B cell (primary cell): ENCODE measurements at regions not wholly inside any gene's neighbourhood (a gene's known extent, or its start where the extent isn't known, plus 50 kb on each side); places are given as distances from the start of the nearest gene placed in this dataset.

ENCODE experiments used
- ATAC-seq: fragments of 200-7000 bp; cut with Tn5 transposase; one replicate; pipeline ENCODE4 v1.10.0; 2021; ENCODE audit warnings: low read depth, mild to moderate bottlenecking, moderate number of reproducible peaks, moderate library complexity
- CTCF ChIA-PET: fragments of 350-600 bp; sonication (Branson Sonifier 250); formaldehyde crosslinking; loops from one replicate; lab custom pipeline; 2021; ENCODE audit warnings: antibody characterized with exemption, inconsistent platforms; lab: Charles Lee
- POLR2A ChIA-PET: fragments of 350-600 bp; sonication (Branson Sonifier 250); formaldehyde crosslinking; loops from one replicate; lab custom pipeline; 2021; ENCODE audit warnings: antibody characterized with exemption; lab: Charles Lee
- DNase-seq: peaks from one replicate; pipeline ENCODE4 v3.0.0; 2013
- H2AFZ ChIP-seq: 2 replicates; pipeline ENCODE4 v1.6.1; 2012; ENCODE audit warnings: mild to moderate bottlenecking, low read depth, low read length; ENCODE audit not compliant: insufficient read depth, poor library complexity, severe bottlenecking
- H3K27ac ChIP-seq, 2 donors: 1 replicate in 1 of 2; 2 replicates in 1 of 2; pipeline ENCODE4 v1.5.1; 2012 to 2013; ENCODE audit warnings: low read length in 2 of 2, mild to moderate bottlenecking in 2 of 2, moderate library complexity in 1 of 2
- H3K27me3 ChIP-seq, 4 experiments: fragments of 200-600 bp in 1 of 4; sonication (generic) in 1 of 4; replicated peaks in 1 of 4; 1 replicate in 2 of 4; 2 replicates in 2 of 4; pipeline versions ENCODE4 v1.6.1 to v1.7.0; 2013 to 2016; ENCODE audit warnings: low read length in 3 of 4, mild to moderate bottlenecking in 2 of 4, mixed read lengths in 1 of 4, moderate library complexity in 1 of 4; ENCODE audit not compliant: insufficient read depth in 4 of 4, control insufficient read depth in 3 of 4; ENCODE audit errors: control extremely low read depth in 1 of 4
- H3K36me3 ChIP-seq, 2 experiments: replicated peaks in 1 of 2; 1 replicate in 1 of 2; 2 replicates in 1 of 2; pipeline versions ENCODE4 v1.6.1 to v1.7.1; 2013; ENCODE audit warnings: low read length in 1 of 2; ENCODE audit not compliant: insufficient read depth in 2 of 2, control insufficient read depth in 1 of 2; ENCODE audit errors: control extremely low read depth in 1 of 2, extremely low read depth in 1 of 2
- H3K4me1 ChIP-seq, 2 donors: fragments of 200-600 bp in 1 of 2; sonication (generic) in 1 of 2; 1 replicate in 1 of 2; 2 replicates in 1 of 2; pipeline versions ENCODE4 v1.5.1 to v1.6.1; 2013 to 2017; ENCODE audit warnings: low read length in 2 of 2; ENCODE audit not compliant: control insufficient read depth in 2 of 2, insufficient read depth in 2 of 2
- H3K4me2 ChIP-seq: replicated peaks from 2 replicates; pipeline ENCODE3; 2012; ENCODE audit warnings: mild to moderate bottlenecking, low read depth, low read length; ENCODE audit not compliant: poor library complexity, severe bottlenecking
- H3K4me3 ChIP-seq, 5 experiments: fragments of 200-600 bp in 1 of 5; sonication (generic) in 1 of 5; 1 replicate in 3 of 5; 2 replicates in 2 of 5; pipeline versions ENCODE4 v1.5.1 to v1.7.0; 2011 to 2016; ENCODE audit warnings: low read length in 4 of 5, mild to moderate bottlenecking in 4 of 5, low read depth in 2 of 5, control low read depth in 1 of 5, moderate library complexity in 1 of 5; ENCODE audit not compliant: insufficient read depth in 1 of 5; ENCODE audit errors: control extremely low read depth in 1 of 5, extremely low read depth in 1 of 5
- H3K79me2 ChIP-seq: fragments of 200-600 bp; sonication (generic); one replicate; pipeline ENCODE4 v1.6.0; 2016; ENCODE audit warnings: low read length; ENCODE audit not compliant: control insufficient read depth, insufficient read depth
- H3K9ac ChIP-seq: fragments of 200-600 bp; sonication (generic); 2 replicates; pipeline ENCODE4 v1.6.1; 2017; ENCODE audit warnings: mild to moderate bottlenecking, low read length, moderate library complexity
- H3K9me3 ChIP-seq, 3 donors: one replicate each; pipeline versions ENCODE4 v1.6.1 to v1.7.1; 2013; ENCODE audit warnings: low read length in 2 of 3; ENCODE audit not compliant: control insufficient read depth in 2 of 3, insufficient read depth in 1 of 3; ENCODE audit errors: control extremely low read depth in 1 of 3
- H4K20me1 ChIP-seq: 2 replicates; pipeline ENCODE4 v1.6.0; 2012; ENCODE audit warnings: mild to moderate bottlenecking, low read length; ENCODE audit not compliant: insufficient read depth, control insufficient read depth, poor library complexity, severe bottlenecking
- H3K27ac Mint-ChIP-seq: one replicate; pipeline ENCODE4 v1.8.0; 2021; ENCODE audit warnings: mixed read lengths
- H3K27me3 Mint-ChIP-seq: one replicate; pipeline ENCODE4 v1.8.0; 2021; ENCODE audit warnings: mixed read lengths
- H3K4me1 Mint-ChIP-seq: one replicate; pipeline ENCODE4 v1.8.0; 2021; ENCODE audit warnings: mixed read lengths
- H3K4me3 Mint-ChIP-seq: one replicate; pipeline ENCODE4 v1.8.0; 2021; ENCODE audit warnings: mixed read lengths
- H3K9me3 Mint-ChIP-seq: one replicate; pipeline ENCODE4 v1.8.0; 2022; ENCODE audit warnings: mixed read lengths; ENCODE audit not compliant: insufficient read depth
- EZH2 ChIP-seq: IDR thresholded peaks from 2 replicates; pipeline ENCODE4 v1.6.1; 2012; ENCODE audit warnings: borderline replicate concordance, low read depth, mild to moderate bottlenecking, moderate library complexity, low read length; ENCODE audit not compliant: insufficient read depth, poor library complexity, severe bottlenecking
- WGBS: methylation state at CpG from one replicate; pipeline ENCODE4 v1.1.5; 2013; ENCODE audit warnings: missing lambda C conversion rate; ENCODE audit not compliant: insufficient coverage; 5-methylcytosine and 5-hydroxymethylcytosine counted together
- intact Hi-C: fragments of 100-400 bp; cut with micrococcal nuclease; formaldehyde crosslinking; loops from one replicate; pipeline ENCODE4 v1.10.0; 2022
- TF ChIP-seq, protein P1 (sequence below): fragments of 200-600 bp; IDR thresholded peaks from one replicate; pipeline ENCODE4 v1.8.0; 2022; ENCODE audit warnings: antibody characterized with exemption, mild to moderate bottlenecking

DNA sequence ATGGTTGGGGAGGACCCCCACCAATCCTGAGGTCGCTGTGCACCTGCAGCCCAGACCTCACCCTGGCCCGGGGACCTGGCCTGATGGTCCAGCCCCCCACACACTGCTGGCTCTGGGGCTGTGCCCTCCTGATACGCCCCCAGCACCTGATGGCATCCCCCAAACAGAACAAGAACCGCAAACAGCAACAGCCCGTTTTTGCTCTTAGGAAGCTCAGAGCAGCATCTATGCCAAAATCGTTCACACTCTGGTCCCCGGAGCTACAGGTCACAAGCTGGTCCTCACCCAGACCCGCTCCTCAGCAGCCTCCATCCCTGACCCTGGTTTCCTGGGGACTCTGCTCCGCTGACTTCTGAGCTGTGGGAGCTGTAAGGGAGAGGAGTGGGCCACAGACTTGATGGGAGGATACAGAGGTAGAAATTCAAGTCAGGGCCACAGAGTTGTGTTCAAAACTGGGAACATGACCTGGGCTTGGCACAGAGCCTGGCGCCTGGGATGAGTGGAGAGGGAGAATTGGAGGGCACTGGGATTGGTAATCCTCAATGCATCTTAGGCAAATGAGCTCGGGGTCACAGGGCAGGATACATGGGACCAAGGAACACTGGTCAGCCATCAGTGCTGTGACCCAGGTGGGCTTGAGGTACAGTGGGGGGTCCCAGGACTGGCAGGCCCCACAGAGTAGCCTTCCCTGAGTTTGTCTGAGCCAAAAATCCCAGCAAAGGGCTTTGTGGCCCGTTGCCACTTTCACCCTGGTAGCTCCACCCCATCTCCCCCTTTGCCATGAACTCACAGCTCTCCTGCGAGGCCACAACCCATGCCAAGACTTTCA is 170.9 kb upstream of the RTL1 start:
- Histone ChIP-seq H3K4me2 (no peak overlapping the region), H3K4me1 (peaks cover 7 to 17% of the 10 kb centered on the region in 2 donors), H3K36me3 (no peaks in the 10 kb centered on the region), H3K27ac (no peak overlapping the region), H2AFZ (no peak overlapping the region), H3K4me3 (no peak overlapping the region), H3K9ac (no peak overlapping the region), H3K27me3 (peaks cover 0 to 62% (median 13%) of the 10 kb centered on the region in 4 experiments), H3K79me2 (no peaks in the 10 kb centered on the region), H4K20me1 (no peaks in the 10 kb centered on the region), H3K9me3 (peaks cover 0 to 11% (median 0%) of the 10 kb centered on the region in 3 donors)
- H3K27me3 Mint-ChIP-seq, result peaks cover 43% of the 10 kb centered on the region
- H3K9me3 Mint-ChIP-seq, result no peaks in the 10 kb centered on the region
- CTCF ChIA-PET, result no interaction called here
- TF ChIP-seq, protein P1, sequence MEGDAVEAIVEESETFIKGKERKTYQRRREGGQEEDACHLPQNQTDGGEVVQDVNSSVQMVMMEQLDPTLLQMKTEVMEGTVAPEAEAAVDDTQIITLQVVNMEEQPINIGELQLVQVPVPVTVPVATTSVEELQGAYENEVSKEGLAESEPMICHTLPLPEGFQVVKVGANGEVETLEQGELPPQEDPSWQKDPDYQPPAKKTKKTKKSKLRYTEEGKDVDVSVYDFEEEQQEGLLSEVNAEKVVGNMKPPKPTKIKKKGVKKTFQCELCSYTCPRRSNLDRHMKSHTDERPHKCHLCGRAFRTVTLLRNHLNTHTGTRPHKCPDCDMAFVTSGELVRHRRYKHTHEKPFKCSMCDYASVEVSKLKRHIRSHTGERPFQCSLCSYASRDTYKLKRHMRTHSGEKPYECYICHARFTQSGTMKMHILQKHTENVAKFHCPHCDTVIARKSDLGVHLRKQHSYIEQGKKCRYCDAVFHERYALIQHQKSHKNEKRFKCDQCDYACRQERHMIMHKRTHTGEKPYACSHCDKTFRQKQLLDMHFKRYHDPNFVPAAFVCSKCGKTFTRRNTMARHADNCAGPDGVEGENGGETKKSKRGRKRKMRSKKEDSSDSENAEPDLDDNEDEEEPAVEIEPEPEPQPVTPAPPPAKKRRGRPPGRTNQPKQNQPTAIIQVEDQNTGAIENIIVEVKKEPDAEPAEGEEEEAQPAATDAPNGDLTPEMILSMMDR, result no peak
- no peak for TF ChIP-seq EZH2
- ATAC-seq (no peak), DNase-seq (no peak)
- 92% methylated on average over 12 of the region's 13 CpGs for WGBS
- POLR2A ChIA-PET, result no interaction called here
- peaks cover 6% of the 10 kb centered on the region for H3K4me1 Mint-ChIP-seq
- H3K4me3 Mint-ChIP-seq, result no peak overlapping the region
- intact Hi-C loops, result no loop called here
- no peak overlapping the region for H3K27ac Mint-ChIP-seq

DNA sequence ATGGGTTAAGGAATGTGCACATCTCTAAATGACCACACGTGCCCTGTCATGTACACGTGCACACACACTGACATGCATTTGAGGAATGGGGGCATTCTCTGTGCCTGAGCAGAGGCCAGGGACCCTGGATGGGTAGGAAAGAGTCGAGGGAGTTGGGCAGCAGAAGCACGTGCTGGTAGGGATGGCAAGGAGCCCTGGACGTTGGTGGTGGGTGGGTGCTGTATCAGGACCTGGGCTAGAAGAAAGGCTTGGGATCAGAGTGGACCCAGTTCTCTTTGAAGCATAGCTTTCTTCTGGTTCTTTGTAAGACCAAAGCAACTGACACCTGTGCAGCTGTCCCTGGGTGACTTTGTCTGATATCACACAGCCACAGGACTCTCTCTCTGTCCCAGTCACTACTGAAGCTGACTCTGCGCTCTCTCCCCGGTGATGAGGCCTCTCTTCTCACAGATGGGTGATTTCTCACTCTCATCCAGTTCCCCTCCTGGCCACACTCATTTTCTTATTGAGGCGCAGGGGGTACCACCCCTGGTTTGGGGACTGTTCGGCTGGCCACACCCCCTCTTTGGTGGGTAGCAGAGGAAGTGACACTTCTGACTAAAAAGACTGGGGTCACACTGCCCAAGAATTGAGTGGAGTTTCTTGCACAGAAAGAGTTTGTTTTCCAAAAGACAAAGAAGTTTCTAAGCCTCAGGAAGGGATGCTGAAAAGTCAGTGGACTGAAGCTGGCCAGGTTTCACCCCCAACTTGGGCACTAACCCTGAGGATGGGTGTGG is 171.7 kb upstream of the RTL1 start:
- no peak overlapping the region for H3K4me3 Mint-ChIP-seq
- WGBS, result 57% methylated on average over 7 of the region's 9 CpGs
- no peak for ATAC-seq

More for the DNA sequence above, 171.7 kb upstream of the RTL1 start:
- intact Hi-C loops, result no loop called here
- Mint-ChIP-seq H3K9me3 (no peaks in the 10 kb centered on the region), H3K27me3 (peaks cover 47% of the 10 kb centered on the region), H3K4me1 (peaks cover 6% of the 10 kb centered on the region), H3K27ac (no peak overlapping the region)
- ChIA-PET POLR2A (no interaction called here), CTCF (no interaction called here)
- Histone ChIP-seq H3K36me3 (no peaks in the 10 kb centered on the region), H3K79me2 (no peaks in the 10 kb centered on the region), H3K9ac (no peak overlapping the region), H3K27ac (no peak overlapping the region), H4K20me1 (no peaks in the 10 kb centered on the region), H3K4me1 (peaks cover 7 to 17% of the 10 kb centered on the region in 2 donors), H3K27me3 (peaks cover 0 to 55% (median 13%) of the 10 kb centered on the region in 4 experiments), H2AFZ (no peak overlapping the region), H3K4me3 (no peak overlapping the region), H3K4me2 (no peak overlapping the region), H3K9me3 (peaks cover 0 to 11% (median 0%) of the 10 kb centered on the region in 3 donors)
- TF ChIP-seq EZH2, result no peak
- TF ChIP-seq, protein P1, result no peak
- no peak for DNase-seq
